B cell (primary cell): ENCODE measurements at regions not wholly inside any gene's neighbourhood (a gene's known extent, or its start where the extent isn't known, plus 50 kb on each side); places are given as distances from the start of the nearest gene placed in this dataset.

Experiments used
- CTCF ChIP-seq: fragments of 200-600 bp; IDR thresholded peaks from one replicate; pipeline ENCODE4 v1.8.0; 2022; ENCODE audit warnings: antibody characterized with exemption, mild to moderate bottlenecking
- EZH2 ChIP-seq: IDR thresholded peaks from 2 replicates; pipeline ENCODE4 v1.6.1; 2012; ENCODE audit warnings: borderline replicate concordance, low read depth, mild to moderate bottlenecking, moderate library complexity, low read length; ENCODE audit not compliant: insufficient read depth, poor library complexity, severe bottlenecking

GRCh38 chr10:9285690-9286089 lies 1231.2 kb downstream of the GATA3 start:
- TF ChIP-seq CTCF, result no peak
- TF ChIP-seq EZH2, result no peak
